ENCODE measurements at regions not wholly inside any gene's neighbourhood (a gene's known extent, or its start where the extent isn't known, plus 50 kb on each side); places are given as distances from the start of the nearest gene placed in this dataset.

- WGBS, 3 donors, result 47 to 54% (median 47%) methylated on average over 4 of the region's 4 CpGs
- H3K9me3 ChIP-seq, result no peaks in the 10 kb centered on the region
- no peak overlapping the region for H3K27ac ChIP-seq
- TF ChIP-seq EP300 (IDR thresholded peaks at IDR 0.05), result no peak
- TF ChIP-seq POLR2A (IDR thresholded peaks at IDR 0.05), result no peak
- no peak for TF ChIP-seq CTCF (IDR thresholded peaks at IDR 0.05)
- intact Hi-C loops (cut with DNase I), result no loop called here
- H3K4me3 ChIP-seq, result no peak overlapping the region
- no peaks in the 10 kb centered on the region for H3K27me3 ChIP-seq
- H3K36me3 ChIP-seq, result no peaks in the 10 kb centered on the region
- no peaks in the 10 kb centered on the region for H3K4me1 ChIP-seq (ENCODE audit: insufficient read depth)
- DNase-seq, result no peak
Observed at GRCh38 chr2:22604136-22604535, 780.8 kb upstream of the KLHL29 start.

- no peak for TF ChIP-seq EP300 (IDR thresholded peaks at IDR 0.05)
- no peak for TF ChIP-seq CTCF (IDR thresholded peaks at IDR 0.05)
- Histone ChIP-seq H3K4me3 (no peak overlapping the region), H3K27me3 (no peaks in the 10 kb centered on the region), H3K9me3 (no peaks in the 10 kb centered on the region), H3K27ac (no peak overlapping the region), H3K36me3 (no peaks in the 10 kb centered on the region), H3K4me1 (ENCODE audit: insufficient read depth) (no peaks in the 10 kb centered on the region)
- DNase-seq, result no peak
- WGBS, 3 donors, result 85 to 90% (median 86%) methylated on average over 3 of the region's 3 CpGs
- intact Hi-C loops (cut with DNase I), result no loop called here
Observed at GRCh38 chr2:22616031-22616430, 768.9 kb upstream of the KLHL29 start.

DNA sequence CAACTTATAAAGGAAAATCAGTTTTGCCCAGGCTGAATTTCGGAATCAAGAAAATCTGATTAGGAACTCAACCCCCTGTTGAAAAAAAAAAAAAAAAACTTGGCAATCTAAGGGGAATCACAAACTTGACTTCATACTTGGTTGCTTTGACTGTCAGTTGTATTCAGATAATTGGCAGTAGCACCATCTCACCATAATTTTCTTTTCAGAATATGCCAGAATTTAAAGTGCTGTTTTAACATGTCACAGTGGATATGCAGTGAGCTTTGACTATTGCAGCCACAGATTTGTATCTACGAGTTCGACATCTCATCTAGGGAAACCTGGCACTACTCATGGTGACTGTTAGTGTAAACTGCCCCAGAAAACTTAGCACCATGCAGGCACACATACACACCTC, 761.4 kb upstream of the KLHL29 start:
- WGBS, 3 donors, result 76 to 89% (median 86%) methylated on average over 3 of the region's 3 CpGs
- no peak overlapping the region for H3K27ac ChIP-seq
- H3K4me1 ChIP-seq (ENCODE audit: insufficient read depth), result no peaks in the 10 kb centered on the region
- H3K4me3 ChIP-seq, result no peak overlapping the region
- DNase-seq, result no peak
- H3K9me3 ChIP-seq, result no peaks in the 10 kb centered on the region
- TF ChIP-seq POLR2A (IDR thresholded peaks at IDR 0.05) (no peak), EP300 (IDR thresholded peaks at IDR 0.05) (no peak), CTCF (IDR thresholded peaks at IDR 0.05) (no peak)
- no peaks in the 10 kb centered on the region for H3K36me3 ChIP-seq
- no peaks in the 10 kb centered on the region for H3K27me3 ChIP-seq
- intact Hi-C loops (cut with DNase I), result no loop called here

- TF ChIP-seq CTCF (IDR thresholded peaks at IDR 0.05), result no peak
- TF ChIP-seq POLR2A (IDR thresholded peaks at IDR 0.05), result no peak
- no peak for TF ChIP-seq EP300 (IDR thresholded peaks at IDR 0.05)
- intact Hi-C loops (cut with DNase I), result no loop called here
- H3K27ac ChIP-seq, result no peak overlapping the region
- DNase-seq, result no peak
- no peaks in the 10 kb centered on the region for H3K9me3 ChIP-seq
- WGBS, 3 donors, result 41 to 72% (median 46%) methylated on average over 2 of the region's 2 CpGs
- H3K4me1 ChIP-seq (ENCODE audit: insufficient read depth), result no peaks in the 10 kb centered on the region
- no peak overlapping the region for H3K4me3 ChIP-seq
- H3K36me3 ChIP-seq, result no peaks in the 10 kb centered on the region
- no peaks in the 10 kb centered on the region for H3K27me3 ChIP-seq
Observed at GRCh38 chr2:22626621-22627020, 758.4 kb upstream of the KLHL29 start.

GRCh38 chr2:22628221-22628620, 756.8 kb upstream of the KLHL29 start:
- no peak overlapping the region for H3K27ac ChIP-seq
- no peaks in the 10 kb centered on the region for H3K9me3 ChIP-seq
- TF ChIP-seq EP300 (IDR thresholded peaks at IDR 0.05), result no peak
- no peak for TF ChIP-seq CTCF (IDR thresholded peaks at IDR 0.05)
- TF ChIP-seq POLR2A (IDR thresholded peaks at IDR 0.05), result no peak
- intact Hi-C loops (cut with DNase I), result no loop called here
- 77 to 91% (median 77%) methylated on average over 2 of the region's 2 CpGs for WGBS, 3 donors
- no peak for DNase-seq
- H3K27me3 ChIP-seq, result no peaks in the 10 kb centered on the region
- no peaks in the 10 kb centered on the region for H3K36me3 ChIP-seq
- H3K4me1 ChIP-seq (ENCODE audit: insufficient read depth), result no peaks in the 10 kb centered on the region
- H3K4me3 ChIP-seq, result no peak overlapping the region

Data from ovary (tissue), 7 donors.